GM18505 (cell line): ENCODE measurements at regions not wholly inside any gene's neighbourhood (a gene's known extent, or its start where the extent isn't known, plus 50 kb on each side); places are given as distances from the start of the nearest gene placed in this dataset.

Experiments
- ATAC-seq: cut with Tn5 transposase; IDR thresholded peaks from one replicate; pipeline ENCODE4 v1.9.1; 2021; ENCODE audit not compliant: unreplicated experiment
- POLR2A ChIP-seq: IDR thresholded peaks from 4 replicates; pipeline ENCODE4 v1.6.1; 2011; ENCODE audit warnings: borderline replicate concordance; ENCODE audit not compliant: insufficient read depth, insufficient read length; ENCODE audit errors: extremely low read depth

- no peak for TF ChIP-seq POLR2A
- no peak for ATAC-seq
Measured at GRCh38 chr2:16546128-16546754, 119.4 kb downstream of the CYRIA start.

GRCh38 chr2:16538707-16539106 lies 126.9 kb downstream of the CYRIA start:
- ATAC-seq, result no peak
- TF ChIP-seq POLR2A, result no peak

GRCh38 chr2:16537347-16537746 lies 128.3 kb downstream of the CYRIA start:
- no peak for ATAC-seq
- TF ChIP-seq POLR2A, result no peak

DNA sequence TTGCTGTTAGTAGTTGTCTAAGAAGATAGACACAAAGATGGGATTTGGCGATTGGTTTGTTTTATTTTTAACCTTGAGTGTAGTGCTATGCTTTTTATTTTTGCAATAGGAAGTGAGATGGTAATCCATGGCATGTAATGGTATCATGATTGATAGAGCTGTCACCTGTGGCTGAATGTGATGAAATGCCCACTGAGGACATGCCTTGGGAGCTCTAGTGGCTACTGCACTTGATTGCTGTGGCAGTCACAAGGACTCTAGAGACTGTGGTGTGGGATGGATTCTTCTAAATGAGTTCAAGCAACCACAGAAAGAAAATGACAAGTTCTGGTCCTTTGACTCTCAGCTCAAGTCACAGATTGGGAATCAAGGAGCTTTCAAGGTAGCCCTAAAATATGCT lies 139.4 kb downstream of the CYRIA start:
- no peak for ATAC-seq
- TF ChIP-seq POLR2A, result no peak

DNA sequence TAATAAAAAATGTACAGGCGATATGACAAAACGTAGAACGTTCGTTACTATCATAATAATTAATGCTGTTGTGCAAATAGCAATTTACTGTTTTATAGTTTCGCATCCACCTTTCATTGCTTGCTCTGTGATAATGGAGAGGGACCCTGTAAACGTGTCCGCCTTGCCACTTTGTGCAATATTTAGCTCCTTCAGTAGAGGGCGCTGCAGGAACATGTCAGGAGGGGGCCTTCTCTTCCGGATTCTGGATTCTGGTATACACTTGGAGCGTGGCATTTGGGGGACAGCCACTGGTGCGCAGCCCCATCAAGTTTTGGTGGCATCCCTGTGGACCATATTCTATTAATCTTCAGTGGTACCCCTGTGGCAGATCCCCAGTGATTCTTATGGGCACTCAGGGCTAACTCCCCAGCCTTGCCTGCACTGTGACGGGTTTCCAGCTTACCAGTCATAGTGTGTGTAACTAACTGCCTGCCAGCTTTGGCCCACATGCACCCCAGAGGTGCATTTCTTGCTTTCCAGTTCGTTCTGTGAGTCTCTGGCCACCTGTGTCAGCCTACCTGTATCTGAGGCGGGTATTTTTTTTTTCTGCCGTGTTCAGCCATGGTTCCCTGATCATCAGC lies 140.3 kb downstream of the CYRIA start:
- ATAC-seq, result no peak

DNA sequence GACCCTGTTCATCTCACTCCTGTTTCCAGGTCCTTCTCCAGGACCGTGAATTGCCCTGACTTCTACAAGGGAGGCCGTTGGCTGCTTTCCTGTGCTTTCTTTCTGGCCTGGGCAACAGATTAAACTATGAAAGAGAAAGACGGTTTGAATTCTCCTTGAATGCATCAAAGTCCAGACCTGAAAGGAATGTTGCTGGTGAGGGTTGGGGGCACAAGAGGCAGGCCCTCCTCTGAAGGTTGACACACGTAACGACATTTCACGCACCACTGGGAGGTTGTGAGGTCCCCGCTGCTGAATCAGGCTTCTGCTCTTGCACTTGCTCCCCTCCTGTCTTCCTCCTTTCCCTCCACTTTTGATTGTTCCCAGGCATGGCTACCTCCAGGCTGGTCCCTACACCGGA lies 141.9 kb downstream of the CYRIA start:
- no peak for ATAC-seq
- TF ChIP-seq POLR2A, result no peak

More for the DNA sequence above, 140.3 kb downstream of the CYRIA start:
- TF ChIP-seq POLR2A, result no peak

DNA sequence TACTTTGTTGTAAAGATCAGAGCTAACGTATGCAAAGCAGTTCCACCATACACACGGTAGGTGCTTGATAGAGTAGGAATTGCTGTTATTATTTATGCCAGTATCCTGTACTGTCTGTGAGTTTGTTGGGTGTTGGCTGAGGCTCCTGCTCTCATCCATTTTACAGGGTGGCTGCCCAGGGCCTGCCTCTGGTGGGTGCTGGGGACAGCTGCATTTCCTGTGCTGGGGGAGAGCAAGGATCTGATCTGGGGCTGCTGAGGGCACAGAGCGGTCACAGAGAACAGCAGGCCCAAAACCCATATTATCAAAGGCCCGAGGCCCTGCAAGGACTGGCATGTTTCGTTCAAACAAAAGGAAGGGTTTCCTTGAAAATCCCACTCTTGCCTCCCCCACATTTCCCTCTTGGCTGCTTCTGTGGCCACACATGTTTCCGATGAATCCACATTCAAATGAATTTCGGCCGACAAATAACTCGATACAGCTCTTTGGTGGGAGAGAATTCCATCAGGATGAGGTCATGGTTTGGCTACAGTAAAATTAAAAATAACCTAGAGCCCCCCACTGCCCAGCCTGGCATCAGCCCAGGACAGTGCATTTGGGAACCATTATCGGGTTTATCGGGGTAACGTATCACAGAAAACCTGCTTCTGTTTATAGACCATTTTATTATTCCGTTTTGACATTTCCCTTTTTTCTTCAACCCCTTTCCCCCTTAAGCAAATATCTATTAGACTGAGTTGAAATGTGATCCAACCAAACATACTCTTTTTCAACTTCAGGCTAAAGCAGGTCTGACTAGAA lies 143.4 kb downstream of the CYRIA start:
- TF ChIP-seq POLR2A, result no peak
- no peak for ATAC-seq

- no peak for ATAC-seq
- no peak for TF ChIP-seq POLR2A
Measured at GRCh38 chr2:16520891-16521290, 144.7 kb downstream of the CYRIA start.

DNA sequence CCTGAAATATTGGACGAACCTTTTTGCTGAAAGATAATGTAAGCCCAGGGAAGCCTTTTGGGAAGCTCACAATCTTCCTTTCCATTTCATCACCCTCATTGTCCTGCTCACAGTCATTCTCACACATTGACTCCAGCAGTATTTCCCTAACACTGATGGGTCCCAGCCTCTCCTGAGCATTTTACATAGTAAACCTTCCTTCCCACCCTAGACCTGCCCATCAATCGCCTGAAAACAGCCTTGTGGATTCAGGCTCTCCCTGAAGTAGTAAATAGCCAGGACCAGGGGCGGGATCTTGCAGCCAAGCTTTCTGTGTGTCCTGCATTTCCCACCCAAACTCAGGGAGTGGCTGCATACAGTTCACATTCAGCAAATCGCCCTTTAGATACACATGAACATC lies 149.9 kb downstream of the CYRIA start:
- ATAC-seq, result no peak
- TF ChIP-seq POLR2A, result no peak

DNA sequence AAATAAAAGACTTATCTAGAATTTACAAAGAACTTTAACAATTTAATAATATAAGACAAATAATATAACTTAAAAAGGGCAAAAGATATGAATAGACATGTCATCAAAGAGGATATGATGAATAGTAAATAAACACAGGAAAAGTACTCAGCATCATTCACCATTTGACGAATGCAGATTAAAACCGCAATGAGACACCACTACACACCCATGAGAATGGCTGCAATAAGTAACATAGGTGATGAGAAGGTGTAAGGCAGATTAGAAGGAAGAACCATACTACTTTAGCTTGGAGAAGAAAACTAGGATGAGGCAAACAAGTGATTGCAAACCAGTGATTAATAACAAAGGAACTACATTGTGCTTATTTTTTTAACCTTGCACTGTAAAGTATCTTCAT lies 152.0 kb downstream of the CYRIA start:
- no peak for TF ChIP-seq POLR2A
- no peak for ATAC-seq

GRCh38 chr2:16511041-16511440 lies 154.6 kb downstream of the CYRIA start:
- ATAC-seq, result no peak
- TF ChIP-seq POLR2A, result no peak

DNA sequence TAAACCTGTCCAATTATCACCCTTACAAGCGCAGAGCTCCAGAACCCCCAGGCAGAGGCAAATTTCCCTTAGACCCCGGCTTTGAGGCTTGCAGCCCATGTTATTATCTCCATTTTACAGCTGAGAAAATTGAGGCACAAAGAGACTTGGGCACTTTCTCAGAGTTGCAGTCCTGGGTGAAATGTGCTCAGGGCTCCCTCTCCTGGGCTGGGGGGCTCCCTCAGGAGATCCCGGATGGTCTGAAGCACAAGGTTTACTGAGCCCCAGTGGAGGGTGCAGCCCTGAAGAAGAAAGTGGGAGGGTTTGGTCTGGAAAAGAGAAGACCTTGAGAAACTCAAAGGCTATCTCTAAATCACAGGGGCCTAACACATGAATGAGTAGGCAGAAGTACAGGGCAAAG lies 156.6 kb downstream of the CYRIA start:
- no peak for ATAC-seq
- TF ChIP-seq POLR2A, result no peak

DNA sequence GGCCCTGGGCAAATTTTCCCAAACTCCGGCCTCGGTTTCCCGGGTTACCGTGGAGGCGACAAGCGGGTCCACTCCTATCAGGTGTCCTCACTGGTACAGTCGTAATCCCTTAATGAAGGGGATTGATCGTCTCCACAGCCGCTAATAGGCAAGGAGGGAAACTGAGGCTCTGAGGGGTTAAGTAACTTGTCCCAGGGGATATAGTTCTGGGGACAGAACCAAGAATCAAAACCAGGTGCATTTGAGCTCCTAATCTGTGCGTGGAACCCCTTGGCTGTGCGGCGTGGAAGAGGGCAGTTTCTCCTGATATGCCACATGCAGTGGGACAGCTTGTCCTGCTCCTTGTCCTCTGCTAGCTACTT lies 157.2 kb downstream of the CYRIA start:
- no peak for TF ChIP-seq POLR2A
- ATAC-seq, result no peak
